PC-9 (cell line): ENCODE measurements at regions not wholly inside any gene's neighbourhood (a gene's known extent, or its start where the extent isn't known, plus 50 kb on each side); places are given as distances from the start of the nearest gene placed in this dataset.

ENCODE experiments used
- BruUV-seq: library from RNA; stranded (reverse); fragments of 400-500 nt; replicated peaks from 2 replicates; lab custom pipeline; 2021; lab: Mats Ljungman, UMichigan
- CTCF ChIA-PET: fragments of 300-600 bp; sonication (Branson Sonifier 250); formaldehyde crosslinking; loops from one replicate; lab custom pipeline; 2022; ENCODE audit warnings: antibody characterized with exemption; lab: Charles Lee
- POLR2A ChIA-PET: fragments of 300-600 bp; sonication (Branson Sonifier 250); formaldehyde crosslinking; loops from one replicate; lab custom pipeline; 2022; ENCODE audit warnings: antibody characterized with exemption; ENCODE audit not compliant: unreplicated experiment; lab: Charles Lee
- DNase-seq, 2 experiments: peaks; one replicate each; pipeline versions ENCODE4 v3.0.0 to v3.0.0-alpha.2; 2015 to 2022; ENCODE audit warnings: mixed read lengths in 1 of 2
- H2AFZ ChIP-seq: fragments of 200-600 bp; sonication (generic); 2 replicates; pipeline ENCODE4 v1.8.1; 2017; ENCODE audit warnings: antibody characterized with exemption
- H3F3A ChIP-seq: fragments of 200-600 bp; sonication (generic); 2 replicates; pipeline ENCODE4 v1.8.1; 2017; ENCODE audit warnings: antibody characterized with exemption, mild to moderate bottlenecking, low read depth; ENCODE audit not compliant: insufficient read depth
- H3K27ac ChIP-seq: fragments of 200-600 bp; sonication (generic); 2 replicates; pipeline ENCODE4 v1.6.1; 2016; ENCODE audit warnings: mixed run types
- H3K27me3 ChIP-seq: fragments of 200-600 bp; sonication (generic); 2 replicates; pipeline ENCODE4 v1.6.1; 2016; ENCODE audit warnings: low read depth, mixed run types; ENCODE audit not compliant: insufficient read depth
- H3K36me3 ChIP-seq: fragments of 200-600 bp; sonication (generic); 2 replicates; pipeline ENCODE4 v1.6.1; 2016; ENCODE audit warnings: low read depth, mixed run types
- H3K4me1 ChIP-seq: fragments of 200-600 bp; sonication (generic); replicated peaks from 2 replicates; pipeline ENCODE4 v1.6.1; 2016; ENCODE audit warnings: mixed run types; ENCODE audit not compliant: insufficient read depth
- H3K4me2 ChIP-seq: fragments of 200-600 bp; sonication (generic); 2 replicates; pipeline ENCODE4 v1.6.1; 2017; ENCODE audit warnings: mixed run types
- H3K4me3 ChIP-seq: fragments of 200-600 bp; sonication (generic); 2 replicates; pipeline ENCODE4 v1.6.1; 2016; ENCODE audit warnings: mixed run types
- H3K79me2 ChIP-seq: fragments of 200-600 bp; sonication (generic); 2 replicates; pipeline ENCODE4 v1.6.1; 2017; ENCODE audit warnings: low read depth, mixed run types
- H3K9me2 ChIP-seq: fragments of 200-600 bp; sonication (generic); 2 replicates; pipeline ENCODE4 v1.8.1; 2017; ENCODE audit warnings: mild to moderate bottlenecking; ENCODE audit not compliant: insufficient read depth
- H3K9me3 ChIP-seq: fragments of 200-600 bp; sonication (generic); 2 replicates; pipeline ENCODE4 v1.8.1; 2016; ENCODE audit warnings: low read depth; ENCODE audit not compliant: insufficient read depth
- H4K20me1 ChIP-seq: fragments of 200-600 bp; sonication (generic); 2 replicates; pipeline ENCODE4 v1.8.1; 2017; ENCODE audit not compliant: insufficient read depth
- EZH2 ChIP-seq: fragments of 200-600 bp; sonication (generic); IDR thresholded peaks from 2 replicates; pipeline ENCODE4 v1.8.0; 2017; ENCODE audit warnings: antibody characterized with exemption, low read depth
- intact Hi-C: fragments of 100-400 bp; cut with micrococcal nuclease; formaldehyde crosslinking; loops from one replicate; pipeline ENCODE4 v1.10.0; 2022; ENCODE audit not compliant: unreplicated experiment
- TF ChIP-seq, protein P1 (sequence below): fragments of 200-600 bp; sonication (generic); conservative IDR thresholded peaks from 2 replicates; pipeline ENCODE4 v1.6.1; 2017; ENCODE audit warnings: mixed run types, antibody characterized with exemption, mild to moderate bottlenecking, moderate library complexity

DNA sequence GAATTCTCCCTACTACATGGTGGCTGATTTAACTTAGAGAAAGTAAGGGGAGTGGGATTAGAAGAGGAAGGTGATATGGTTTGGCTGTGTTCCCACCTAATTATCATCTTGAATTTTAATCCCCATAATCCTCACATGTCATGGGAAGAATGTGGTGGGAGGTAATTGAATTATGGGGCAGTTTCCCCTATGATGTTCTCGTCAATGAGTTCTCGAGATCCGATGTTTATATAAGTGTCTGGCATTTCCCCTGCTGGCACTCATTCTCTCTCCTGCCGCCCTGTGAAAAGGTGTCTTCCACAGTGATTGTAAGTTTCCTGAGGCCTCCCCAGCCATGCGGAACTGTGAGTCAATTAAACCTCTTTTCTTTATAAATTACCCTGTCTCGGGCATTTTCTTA lies 169.3 kb downstream of the CASP12 start:
- Histone ChIP-seq H2AFZ (0 out of 2 replicates have a peak overlapping the region, but pooled peaks have one; percentile 20), H3K36me3 (no peaks in the 10 kb centered on the region), H3K9me3 (no peaks in the 10 kb centered on the region), H3K4me3 (no peak overlapping the region), H3K27me3 (no peaks in the 10 kb centered on the region), H3K4me1 (no peaks in the 10 kb centered on the region), H4K20me1 (no peaks in the 10 kb centered on the region), H3K9me2 (no peaks in the 10 kb centered on the region), H3K27ac (no peak overlapping the region), H3F3A (no peaks in the 10 kb centered on the region), H3K79me2 (no peaks in the 10 kb centered on the region), H3K4me2 (no peak overlapping the region)
- DNase-seq: no peak
- ChIA-PET CTCF (no interaction called here), POLR2A (no interaction called here)
- no TSS peak for BruUV-seq
- intact Hi-C loops: no loop called here
- no peak for TF ChIP-seq EZH2
- TF ChIP-seq, protein P1, sequence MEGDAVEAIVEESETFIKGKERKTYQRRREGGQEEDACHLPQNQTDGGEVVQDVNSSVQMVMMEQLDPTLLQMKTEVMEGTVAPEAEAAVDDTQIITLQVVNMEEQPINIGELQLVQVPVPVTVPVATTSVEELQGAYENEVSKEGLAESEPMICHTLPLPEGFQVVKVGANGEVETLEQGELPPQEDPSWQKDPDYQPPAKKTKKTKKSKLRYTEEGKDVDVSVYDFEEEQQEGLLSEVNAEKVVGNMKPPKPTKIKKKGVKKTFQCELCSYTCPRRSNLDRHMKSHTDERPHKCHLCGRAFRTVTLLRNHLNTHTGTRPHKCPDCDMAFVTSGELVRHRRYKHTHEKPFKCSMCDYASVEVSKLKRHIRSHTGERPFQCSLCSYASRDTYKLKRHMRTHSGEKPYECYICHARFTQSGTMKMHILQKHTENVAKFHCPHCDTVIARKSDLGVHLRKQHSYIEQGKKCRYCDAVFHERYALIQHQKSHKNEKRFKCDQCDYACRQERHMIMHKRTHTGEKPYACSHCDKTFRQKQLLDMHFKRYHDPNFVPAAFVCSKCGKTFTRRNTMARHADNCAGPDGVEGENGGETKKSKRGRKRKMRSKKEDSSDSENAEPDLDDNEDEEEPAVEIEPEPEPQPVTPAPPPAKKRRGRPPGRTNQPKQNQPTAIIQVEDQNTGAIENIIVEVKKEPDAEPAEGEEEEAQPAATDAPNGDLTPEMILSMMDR: no peak

GRCh38 chr11:104727768-104728167 lies 170.5 kb downstream of the CASP12 start:
- H3K4me1 ChIP-seq: no peaks in the 10 kb centered on the region
- no TSS peak for BruUV-seq
- CTCF ChIA-PET: interaction anchor here (0.6 kb wide), 1 partner anchor 590 kb away, joined by 3 read pairs; no protein-coding TSS in a partner anchor
- intact Hi-C loops: no loop called here
- no peak for DNase-seq
- H3K36me3 ChIP-seq: no peaks in the 10 kb centered on the region
- H4K20me1 ChIP-seq: no peaks in the 10 kb centered on the region
- H3K79me2 ChIP-seq: no peaks in the 10 kb centered on the region
- peak overlapping the region; percentile 41; the same call in 1 of the 2 replicates for H2AFZ ChIP-seq
- no peaks in the 10 kb centered on the region for H3K27me3 ChIP-seq
- no peak for TF ChIP-seq EZH2
- TF ChIP-seq, protein P1: no peak
- no peaks in the 10 kb centered on the region for H3K9me2 ChIP-seq
- H3K4me3 ChIP-seq: no peak overlapping the region
- H3K9me3 ChIP-seq: 0 out of 2 replicates have a peak, but pooled peaks cover 4% of the 10 kb centered on the region
- H3K27ac ChIP-seq: no peak overlapping the region
- H3K4me2 ChIP-seq: no peak overlapping the region
- no peaks in the 10 kb centered on the region for H3F3A ChIP-seq
- POLR2A ChIA-PET: no interaction called here

DNA sequence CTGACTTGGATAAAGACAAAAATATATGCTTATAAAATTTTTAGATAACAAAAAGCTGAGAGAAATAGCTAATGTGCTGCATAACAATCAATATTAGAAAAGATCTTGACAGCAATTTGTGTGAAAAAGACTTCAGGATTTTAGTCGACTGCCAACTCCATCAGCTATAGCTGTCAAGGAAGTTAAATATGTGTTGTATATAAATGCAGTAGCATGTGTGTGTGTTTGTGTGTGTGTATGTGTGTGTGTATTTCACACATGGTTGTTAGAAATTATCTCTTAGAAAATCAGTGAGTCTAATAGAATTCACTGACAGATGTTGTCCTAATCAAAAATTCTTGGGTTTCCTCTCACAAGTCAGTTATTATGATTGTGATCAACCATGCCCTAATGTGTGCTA lies 171.2 kb downstream of the CASP12 start:
- TF ChIP-seq EZH2: no peak
- TF ChIP-seq, protein P1: no peak
- intact Hi-C loops: no loop called here
- no peaks in the 10 kb centered on the region for H3K79me2 ChIP-seq
- H3K27ac ChIP-seq: no peak overlapping the region
- H3K9me3 ChIP-seq: 0 out of 2 replicates have a peak, but pooled peaks cover 4% of the 10 kb centered on the region
- no peaks in the 10 kb centered on the region for H3F3A ChIP-seq
- H3K9me2 ChIP-seq: 0 out of 2 replicates have a peak, but pooled peaks cover 3% of the 10 kb centered on the region
- H2AFZ ChIP-seq: no peak overlapping the region
- H3K4me1 ChIP-seq: no peaks in the 10 kb centered on the region
- BruUV-seq: no TSS peak
- H3K4me2 ChIP-seq: no peak overlapping the region
- DNase-seq: no peak
- no peak overlapping the region for H3K4me3 ChIP-seq
- POLR2A ChIA-PET: no interaction called here
- no peaks in the 10 kb centered on the region for H3K36me3 ChIP-seq
- CTCF ChIA-PET: no interaction called here
- no peaks in the 10 kb centered on the region for H4K20me1 ChIP-seq
- H3K27me3 ChIP-seq: no peaks in the 10 kb centered on the region
